AG04449 (cell line): ENCODE measurements at regions not wholly inside any gene's neighbourhood (a gene's known extent, or its start where the extent isn't known, plus 50 kb on each side); places are given as distances from the start of the nearest gene placed in this dataset.

Experiments used
- CTCF ChIA-PET: fragments of 350-600 bp; formaldehyde crosslinking; extraction: SDS; loops from one replicate; lab custom pipeline; 2021; ENCODE audit warnings: antibody characterized with exemption; lab: Yijun Ruan, JAX
- POLR2A ChIA-PET: fragments of 400-600, 350-600 bp; formaldehyde crosslinking; extraction: SDS; loops from one replicate; lab custom pipeline; 2020; ENCODE audit warnings: antibody characterized with exemption, inconsistent platforms; lab: Yijun Ruan, JAX
- DNase-seq: peaks from one replicate; pipeline ENCODE4 v3.0.0-alpha.2; 2010; ENCODE audit warnings: low read depth, low spot score
- H3K4me3 ChIP-seq: 2 replicates; pipeline ENCODE4 v1.5.1; 2011; ENCODE audit warnings: low read depth, mild to moderate bottlenecking, control low read depth, low read length
- TF ChIP-seq, protein P1 (sequence below): IDR thresholded peaks from one replicate; pipeline ENCODE4 v1.5.1; 2011; ENCODE audit warnings: mild to moderate bottlenecking, moderate library complexity, low read length, control low read depth, inconsistent platforms; ENCODE audit not compliant: insufficient read depth; ENCODE audit errors: missing control alignments

DNA sequence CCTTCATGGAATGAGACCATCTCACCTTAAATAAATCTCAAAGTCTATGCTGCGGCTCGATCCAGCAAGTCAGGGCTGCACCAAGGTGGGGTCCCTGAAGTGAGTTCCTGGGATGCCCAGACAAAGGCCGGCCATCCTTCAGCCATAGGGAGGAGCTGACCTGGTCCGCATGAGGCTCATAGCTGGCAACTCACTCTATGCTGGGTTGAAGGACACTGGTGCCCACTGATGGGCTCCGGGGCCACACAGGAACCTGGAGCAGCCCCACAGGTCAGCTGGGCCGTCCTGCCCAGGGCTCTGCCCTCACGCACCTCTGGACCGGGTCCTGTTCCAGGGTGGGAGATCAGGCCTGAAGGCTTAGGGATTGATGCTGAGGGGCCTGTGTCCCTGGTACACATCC is 1339.3 kb downstream of the TBC1D22A start:
- CTCF ChIA-PET = no interaction called here
- TF ChIP-seq, protein P1, sequence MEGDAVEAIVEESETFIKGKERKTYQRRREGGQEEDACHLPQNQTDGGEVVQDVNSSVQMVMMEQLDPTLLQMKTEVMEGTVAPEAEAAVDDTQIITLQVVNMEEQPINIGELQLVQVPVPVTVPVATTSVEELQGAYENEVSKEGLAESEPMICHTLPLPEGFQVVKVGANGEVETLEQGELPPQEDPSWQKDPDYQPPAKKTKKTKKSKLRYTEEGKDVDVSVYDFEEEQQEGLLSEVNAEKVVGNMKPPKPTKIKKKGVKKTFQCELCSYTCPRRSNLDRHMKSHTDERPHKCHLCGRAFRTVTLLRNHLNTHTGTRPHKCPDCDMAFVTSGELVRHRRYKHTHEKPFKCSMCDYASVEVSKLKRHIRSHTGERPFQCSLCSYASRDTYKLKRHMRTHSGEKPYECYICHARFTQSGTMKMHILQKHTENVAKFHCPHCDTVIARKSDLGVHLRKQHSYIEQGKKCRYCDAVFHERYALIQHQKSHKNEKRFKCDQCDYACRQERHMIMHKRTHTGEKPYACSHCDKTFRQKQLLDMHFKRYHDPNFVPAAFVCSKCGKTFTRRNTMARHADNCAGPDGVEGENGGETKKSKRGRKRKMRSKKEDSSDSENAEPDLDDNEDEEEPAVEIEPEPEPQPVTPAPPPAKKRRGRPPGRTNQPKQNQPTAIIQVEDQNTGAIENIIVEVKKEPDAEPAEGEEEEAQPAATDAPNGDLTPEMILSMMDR = no peak
- no peak overlapping the region for H3K4me3 ChIP-seq
- no peak for DNase-seq
- POLR2A ChIA-PET = no interaction called here

DNA sequence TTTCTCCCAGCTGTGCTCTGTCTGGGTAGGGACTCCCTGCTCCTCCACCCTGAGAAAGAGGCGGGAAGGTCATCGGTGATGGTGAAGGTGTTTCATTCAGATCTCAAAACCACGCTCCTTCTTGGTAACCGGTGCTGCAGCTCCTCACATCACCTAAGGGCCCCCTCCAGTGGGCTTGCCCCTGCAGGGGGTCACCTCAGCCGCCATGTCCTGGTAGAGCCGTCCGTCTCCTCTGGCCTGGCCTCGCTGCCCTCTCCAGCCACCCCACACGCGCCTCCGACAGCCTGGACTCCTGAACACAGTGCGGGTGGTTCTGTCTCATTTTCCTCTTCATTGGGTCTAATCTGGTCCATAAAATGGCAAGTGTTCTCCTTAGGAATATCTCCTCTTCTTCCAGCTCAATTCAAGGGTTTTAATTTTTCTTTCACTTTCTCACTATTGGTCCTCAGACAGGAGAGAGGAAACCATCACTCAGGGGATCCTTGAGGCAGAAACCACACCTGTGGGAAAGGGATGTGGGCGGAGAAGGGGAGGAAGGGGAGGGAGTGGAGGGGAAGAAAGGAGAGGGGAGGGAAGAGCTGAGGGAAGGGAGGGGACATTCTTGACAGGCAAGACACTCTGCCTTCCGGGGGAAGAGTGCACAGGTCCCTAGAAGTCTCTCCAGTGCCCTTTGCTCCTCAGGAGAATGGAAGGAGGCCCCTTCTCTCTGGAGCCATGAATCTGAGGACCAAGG is 1338.4 kb downstream of the TBC1D22A start:
- TF ChIP-seq, protein P1 = no peak
- ChIA-PET POLR2A (no interaction called here), CTCF (no interaction called here)
- no peak overlapping the region for H3K4me3 ChIP-seq
- DNase-seq = no peak

DNA sequence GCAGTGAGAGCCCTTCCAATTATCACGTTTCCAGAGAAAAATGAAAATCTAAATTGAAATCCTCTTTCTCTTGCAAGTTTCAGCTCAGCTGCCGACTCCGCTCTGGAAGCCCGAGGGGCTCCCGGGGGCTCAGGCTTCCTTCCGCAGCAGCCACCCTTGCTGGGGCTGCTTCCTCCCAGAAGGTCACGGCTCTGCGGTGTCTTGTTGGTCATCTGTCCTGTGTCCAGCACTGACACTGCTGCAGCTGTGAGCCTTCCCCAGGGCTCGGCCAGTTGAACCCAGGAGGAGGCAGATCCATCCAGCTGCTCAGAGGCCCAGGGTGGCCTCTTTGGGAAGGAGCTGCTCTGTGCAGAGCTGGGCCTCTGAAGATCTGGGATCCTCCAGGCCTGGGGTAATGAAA is 1337.2 kb downstream of the TBC1D22A start:
- DNase-seq = no peak
- TF ChIP-seq, protein P1 = no peak
- no peak overlapping the region for H3K4me3 ChIP-seq
- ChIA-PET POLR2A (no interaction called here), CTCF (no interaction called here)

DNA sequence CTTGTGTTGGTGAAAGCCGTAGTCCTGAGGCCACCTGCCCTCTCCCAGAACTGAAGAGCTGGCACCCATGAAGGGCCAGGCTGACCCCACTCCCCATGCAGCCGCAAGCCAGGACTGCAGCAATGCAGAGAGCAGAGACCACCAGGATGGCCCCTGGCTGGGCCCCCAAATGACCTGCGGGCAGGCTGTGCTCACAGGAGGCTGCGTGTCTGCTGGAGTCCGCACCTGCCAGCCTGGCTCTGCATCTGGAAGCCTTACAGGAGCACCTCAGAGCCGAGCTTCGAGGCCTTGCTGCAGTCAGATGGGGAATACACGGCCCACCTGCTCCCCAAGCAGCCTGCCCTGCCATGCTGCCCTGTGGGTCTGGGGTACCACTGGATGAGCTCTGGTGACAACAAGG is 1336.8 kb downstream of the TBC1D22A start:
- ChIA-PET POLR2A (no interaction called here), CTCF (no interaction called here)
- DNase-seq = no peak
- H3K4me3 ChIP-seq = no peak overlapping the region
- TF ChIP-seq, protein P1 = no peak

DNA sequence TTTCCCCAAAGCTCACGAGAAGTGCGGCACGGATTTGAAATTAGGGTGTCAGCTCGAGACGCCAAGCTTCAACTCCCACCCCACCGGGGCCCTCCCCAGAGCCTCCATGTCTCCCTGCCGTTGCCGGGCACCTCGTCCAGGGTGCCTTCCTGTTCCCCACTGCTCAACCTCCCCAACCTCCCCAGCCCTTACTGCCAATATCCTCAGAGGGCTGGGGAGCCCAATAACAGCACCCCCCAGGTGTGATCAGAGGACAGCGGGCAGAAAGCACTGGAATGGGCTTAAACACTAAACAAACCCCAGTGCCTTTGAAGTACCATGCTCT is 1336.4 kb downstream of the TBC1D22A start:
- no peak overlapping the region for H3K4me3 ChIP-seq
- CTCF ChIA-PET = no interaction called here
- TF ChIP-seq, protein P1 = no peak
- DNase-seq = no peak
- POLR2A ChIA-PET = no interaction called here

DNA sequence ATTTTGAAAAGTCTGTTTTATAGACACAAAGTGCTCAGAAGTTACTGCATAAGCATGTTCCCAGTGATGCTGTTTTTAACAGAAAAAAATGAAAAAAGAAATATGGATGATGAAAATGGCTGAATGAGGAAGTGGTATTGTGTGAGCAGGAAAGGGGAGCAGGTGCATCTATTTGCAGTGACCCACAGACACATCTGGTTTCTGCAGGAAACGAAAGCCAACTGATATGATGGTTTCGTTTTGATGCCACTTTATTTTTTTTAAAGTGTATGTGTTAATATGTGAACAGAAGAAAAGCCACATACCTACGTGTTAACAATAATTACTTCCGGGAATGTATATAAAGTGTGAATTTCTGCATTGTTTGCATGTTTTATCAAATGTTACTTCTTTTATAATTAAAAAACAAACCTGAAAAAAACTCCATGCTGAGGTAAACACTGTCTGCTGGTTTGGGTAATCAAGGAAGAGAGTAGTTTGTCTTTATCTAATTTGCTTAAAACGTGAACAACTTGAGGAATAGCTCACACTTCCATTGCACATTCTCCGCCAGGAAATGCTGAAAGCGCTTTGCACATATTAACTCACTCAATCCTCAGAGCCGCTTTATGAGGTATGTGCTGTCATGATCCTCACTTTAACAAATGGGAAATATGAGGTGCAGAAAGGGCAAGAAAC is 1335.9 kb downstream of the TBC1D22A start:
- ChIA-PET CTCF (no interaction called here), POLR2A (no interaction called here)
- TF ChIP-seq, protein P1 = no peak
- H3K4me3 ChIP-seq = no peak overlapping the region
- no peak for DNase-seq
